Vagina (tissue), 2 donors: ENCODE measurements at regions not wholly inside any gene's neighbourhood (a gene's known extent, or its start where the extent isn't known, plus 50 kb on each side); places are given as distances from the start of the nearest gene placed in this dataset.

Experiments
- CTCF ChIP-seq, 3 experiments: fragments of 450-650 bp in 2 of 3; fragments of 200-600 bp in 1 of 3; sonication (generic) in 1 of 3; IDR thresholded peaks; one replicate each; pipeline ENCODE4 v1.5.1; 2017 to 2019; ENCODE audit warnings: antibody characterized with exemption in 3 of 3, mild to moderate bottlenecking in 2 of 3, moderate library complexity in 2 of 3
- POLR2A ChIP-seq, 2 donors: fragments of 450-650 bp; IDR thresholded peaks; one replicate each; pipeline ENCODE4 v1.6.1; 2017; ENCODE audit warnings: antibody characterized with exemption in 2 of 2, mild to moderate bottlenecking in 2 of 2, moderate library complexity in 2 of 2

GRCh38 chr2:175418224-175418835 is 236.8 kb upstream of the ATP5MC3 start:
- TF ChIP-seq POLR2A (IDR thresholded peaks at IDR 0.05) (no peak), CTCF (IDR thresholded peaks at IDR 0.05) (no peak)
